ENCODE measurements at regions not wholly inside any gene's neighbourhood (a gene's known extent, or its start where the extent isn't known, plus 50 kb on each side); places are given as distances from the start of the nearest gene placed in this dataset.

- TF ChIP-seq CTCF (conservative IDR thresholded peaks at IDR 0.05; ENCODE audit: low read depth, low read length) = no peak
- no peak for TF ChIP-seq EZH2 (IDR thresholded peaks at IDR 0.05; ENCODE audit: borderline replicate concordance, low read depth, low read length, poor library complexity, severe bottlenecking)
These were observed 331.2 kb downstream of the PAPSS1 start for GRCh38 chr4:107388736-107389274.

All from A673 (cell line).